H1 (cell line): ENCODE measurements at regions not wholly inside any gene's neighbourhood (a gene's known extent, or its start where the extent isn't known, plus 50 kb on each side); places are given as distances from the start of the nearest gene placed in this dataset.

ENCODE experiments used
- CTCF ChIA-PET: fragments of 300-600 bp; sonication (Branson Sonifier 250); formaldehyde crosslinking; loops from one replicate; lab custom pipeline; 2021; ENCODE audit not compliant: partially characterized antibody; lab: Charles Lee
- POLR2A ChIA-PET: fragments of 300-600 bp; sonication (Branson Sonifier 250); formaldehyde crosslinking; loops from one replicate; lab custom pipeline; 2021; ENCODE audit warnings: inconsistent platforms; ENCODE audit not compliant: partially characterized antibody; lab: Charles Lee
- DNase-seq, 2 experiments: peaks; one replicate each; pipeline versions ENCODE4 v3.0.0 to v3.0.0-alpha.2; 2010 to 2022; ENCODE audit warnings: low spot score in 2 of 2, low read depth in 1 of 2, mixed read lengths in 1 of 2
- FAIRE-seq: peaks from 2 replicates; lab custom pipeline; 2011; peaks lifted over from hg19 to GRCh38; lab: Jason Lieb, UNC
- H2AFZ ChIP-seq: 2 replicates; pipeline ENCODE4 v1.8.1; 2012; ENCODE audit warnings: low read length, inconsistent platforms
- H2AK5ac ChIP-seq: 2 replicates; pipeline ENCODE4 v1.6.1; 2013; ENCODE audit warnings: low read depth, low read length
- H2BK120ac ChIP-seq: replicated peaks from 2 replicates; pipeline ENCODE3; 2013; ENCODE audit warnings: low read depth, low read length, inconsistent platforms
- H2BK12ac ChIP-seq: 2 replicates; pipeline ENCODE4 v1.6.1; 2013; ENCODE audit warnings: low read depth, low read length
- H2BK15ac ChIP-seq: 2 replicates; pipeline ENCODE4 v1.6.1; 2013; ENCODE audit warnings: low read length
- H2BK20ac ChIP-seq: 2 replicates; pipeline ENCODE4 v1.6.1; 2013; ENCODE audit warnings: low read length
- H2BK5ac ChIP-seq: 2 replicates; pipeline ENCODE4 v1.6.1; 2013; ENCODE audit warnings: low read depth, low read length
- H3K14ac ChIP-seq: 2 replicates; pipeline ENCODE4 v1.6.1; 2013; ENCODE audit warnings: inconsistent platforms; ENCODE audit not compliant: insufficient read length
- H3K18ac ChIP-seq: 2 replicates; pipeline ENCODE4 v1.6.1; 2013; ENCODE audit warnings: low read length; ENCODE audit errors: extremely low read depth
- H3K23ac ChIP-seq: 2 replicates; pipeline ENCODE4 v1.6.1; 2013; ENCODE audit warnings: inconsistent platforms; ENCODE audit not compliant: insufficient read length
- H3K23me2 ChIP-seq: 2 replicates; pipeline ENCODE4 v1.6.1; 2013; ENCODE audit warnings: low read depth, low read length
- H3K27ac ChIP-seq: 2 replicates; pipeline ENCODE4 v1.6.1; 2011; ENCODE audit warnings: low read depth, low read length, inconsistent platforms
- H3K27me3 ChIP-seq, 4 experiments: replicated peaks in 1 of 4; 1 replicate in 1 of 4; 2 replicates in 3 of 4; pipeline versions ENCODE4 v1.6.1 to v1.8.1; 2011 to 2013; ENCODE audit warnings: low read length in 3 of 4, mild to moderate bottlenecking in 3 of 4, inconsistent platforms in 2 of 4, mixed read lengths in 2 of 4, moderate library complexity in 1 of 4; ENCODE audit not compliant: control insufficient read depth in 3 of 4, insufficient read depth in 3 of 4; ENCODE audit errors: extremely low read depth in 1 of 4
- H3K36me3 ChIP-seq, 4 experiments: 2 replicates each; pipeline versions ENCODE4 v1.6.1 to v1.8.1; 2011 to 2013; ENCODE audit warnings: mild to moderate bottlenecking in 4 of 4, low read length in 3 of 4, moderate library complexity in 2 of 4, control low read depth in 1 of 4, inconsistent platforms in 1 of 4; ENCODE audit not compliant: insufficient read depth in 4 of 4, control insufficient read depth in 2 of 4
- H3K4ac ChIP-seq: replicated peaks from 2 replicates; pipeline ENCODE3; 2013; ENCODE audit warnings: low read length, low read depth, mixed read lengths, inconsistent platforms; ENCODE audit not compliant: insufficient read length
- H3K4me1 ChIP-seq, 4 experiments: replicated peaks in 1 of 4; 1 replicate in 1 of 4; 2 replicates in 3 of 4; pipeline versions ENCODE4 v1.6.1 to v1.8.1; 2011 to 2013; ENCODE audit warnings: low read length in 3 of 4, inconsistent platforms in 2 of 4, mixed read lengths in 1 of 4; ENCODE audit not compliant: insufficient read depth in 4 of 4, control insufficient read depth in 3 of 4
- H3K4me2 ChIP-seq, 2 experiments: 2 replicates each; pipeline versions ENCODE4 v1.6.1 to v1.8.1; 2011 to 2013; ENCODE audit warnings: low read depth in 2 of 2, low read length in 2 of 2, control low read depth in 1 of 2, inconsistent platforms in 1 of 2, mild to moderate bottlenecking in 1 of 2; ENCODE audit not compliant: insufficient read depth in 1 of 2
- H3K4me3 ChIP-seq, 4 experiments: fragments of 200-600, 300-600 bp in 1 of 4; sonication (generic), shearing (Covaris generic), sonication (Bioruptor Twin) in 1 of 4; 2 replicates each; pipeline versions ENCODE4 v1.5.1 to v1.8.1; 2011 to 2016; ENCODE audit warnings: low read length in 4 of 4, low read depth in 3 of 4, control low read depth in 2 of 4, inconsistent platforms in 2 of 4, mild to moderate bottlenecking in 2 of 4, mixed read lengths in 1 of 4, moderate library complexity in 1 of 4; ENCODE audit not compliant: insufficient read depth in 2 of 4; ENCODE audit errors: extremely low read depth in 1 of 4
- H3K56ac ChIP-seq: replicated peaks from 2 replicates; pipeline ENCODE3; 2013; ENCODE audit warnings: low read depth, mild to moderate bottlenecking, mixed read lengths, low read length, inconsistent platforms; ENCODE audit not compliant: insufficient read length
- H3K79me1 ChIP-seq: 2 replicates; pipeline ENCODE4 v1.6.1; 2013; ENCODE audit warnings: low read depth, low read length, control low read depth
- H3K79me2 ChIP-seq, 2 experiments: 2 replicates each; pipeline versions ENCODE4 v1.6.1 to v1.8.1; 2012 to 2013; ENCODE audit warnings: low read length in 2 of 2, mild to moderate bottlenecking in 2 of 2, inconsistent platforms in 1 of 2; ENCODE audit not compliant: insufficient read depth in 2 of 2, control insufficient read depth in 1 of 2
- H3K9ac ChIP-seq, 4 experiments: replicated peaks in 1 of 4; 1 replicate in 1 of 4; 2 replicates in 3 of 4; pipeline versions ENCODE4 v1.6.1 to v1.8.1; 2011 to 2013; ENCODE audit warnings: low read depth in 3 of 4, low read length in 3 of 4, control low read depth in 2 of 4, mild to moderate bottlenecking in 2 of 4, moderate library complexity in 2 of 4, inconsistent platforms in 1 of 4; ENCODE audit errors: extremely low read depth in 1 of 4
- H3K9me3 ChIP-seq, 2 experiments: 2 replicates each; pipeline versions ENCODE4 v1.6.1 to v1.8.1; 2012 to 2013; ENCODE audit warnings: mild to moderate bottlenecking in 2 of 2, moderate library complexity in 2 of 2, control low read depth in 1 of 2, inconsistent platforms in 1 of 2, low read depth in 1 of 2, low read length in 1 of 2, mixed read lengths in 1 of 2; ENCODE audit not compliant: insufficient read depth in 2 of 2
- H4K20me1 ChIP-seq, 2 experiments: replicated peaks in 1 of 2; 2 replicates each; pipeline versions ENCODE3 to v1.8.1; 2011 to 2013; ENCODE audit warnings: inconsistent platforms in 2 of 2, low read length in 2 of 2, mild to moderate bottlenecking in 1 of 2; ENCODE audit not compliant: insufficient read depth in 2 of 2, control insufficient read depth in 1 of 2
- H4K5ac ChIP-seq: 2 replicates; pipeline ENCODE4 v1.6.1; 2013; ENCODE audit warnings: low read length, low read depth, mixed read lengths, inconsistent platforms; ENCODE audit not compliant: insufficient read length
- H4K8ac ChIP-seq: 2 replicates; pipeline ENCODE4 v1.8.0; 2013; ENCODE audit warnings: mild to moderate bottlenecking, moderate library complexity, low read length, inconsistent platforms; ENCODE audit not compliant: insufficient read depth; ENCODE audit errors: extremely low read depth
- H4K91ac ChIP-seq: replicated peaks from 2 replicates; pipeline ENCODE3; 2013; ENCODE audit warnings: low read length, mixed read lengths, inconsistent platforms; ENCODE audit not compliant: insufficient read length
- BRCA1 ChIP-seq: IDR thresholded peaks from 2 replicates; pipeline ENCODE4 v1.6.1; 2012; ENCODE audit warnings: low read depth, low read length, improper control_type of control experiment
- CBX8 ChIP-seq: fragments of 300-800, 300-1000 bp; sonication (generic); IDR thresholded peaks from 2 replicates; pipeline ENCODE4 v1.7.1; 2016; ENCODE audit warnings: low read depth, low read length, borderline replicate concordance
- GABPA ChIP-seq: IDR thresholded peaks from 2 replicates; pipeline ENCODE4 v1.6.1; 2011; ENCODE audit warnings: mild to moderate bottlenecking, low read length, moderate library complexity, borderline replicate concordance; ENCODE audit not compliant: insufficient read depth
- KDM1A ChIP-seq: fragments of 200-600, 300-600 bp; sonication (generic); IDR thresholded peaks from 2 replicates; pipeline ENCODE4 v1.7.1; 2016; ENCODE audit warnings: mild to moderate bottlenecking, low read length, borderline replicate concordance
- RBBP5 ChIP-seq: IDR thresholded peaks from 2 replicates; pipeline ENCODE4 v1.7.1; 2012; ENCODE audit warnings: low read depth, mild to moderate bottlenecking, inconsistent platforms, low read length, moderate library complexity, borderline replicate concordance
- WGBS, 2 experiments: shearing (Covaris generic) in 1 of 2; methylation state at CpG; one replicate each; pipeline versions ENCODE4 v1.1.6 to v1.1.7; 2013 to 2015; ENCODE audit warnings: low lambda C conversion rate in 2 of 2, mixed read lengths in 2 of 2, inconsistent platforms in 1 of 2, low coverage in 1 of 2, missing lambda C conversion rate in 1 of 2; ENCODE audit not compliant: insufficient replicate concordance in 2 of 2, insufficient coverage in 1 of 2, insufficient read length in 1 of 2; ENCODE audit errors: extremely low coverage in 1 of 2, missing lambda C conversion rate in 1 of 2; 5-methylcytosine and 5-hydroxymethylcytosine counted together

GRCh38 chr11:91707652-91708482 lies 516.8 kb upstream of the FAT3 start:
- Histone ChIP-seq H4K20me1 (no peaks in the 10 kb centered on the region), H3K36me3 (no peaks in the 10 kb centered on the region), H3K27ac (no peak overlapping the region), H2BK20ac (no peak overlapping the region), H3K9ac (no peak overlapping the region), H4K8ac (no peak overlapping the region), H2BK15ac (no peak overlapping the region), H3K4ac (no peak overlapping the region), H3K27me3 (no peaks in the 10 kb centered on the region), H4K91ac (no peak overlapping the region), H3K56ac (no peak overlapping the region), H3K79me2 (no peaks in the 10 kb centered on the region), H3K79me1 (no peaks in the 10 kb centered on the region), H3K14ac (no peak overlapping the region), H3K4me2 (no peak overlapping the region), H3K9me3 (no peaks in the 10 kb centered on the region), H4K5ac (no peak overlapping the region), H2AK5ac (no peak overlapping the region), H3K18ac (no peak overlapping the region), H3K23ac (no peak overlapping the region), H3K23me2 (no peaks in the 10 kb centered on the region), H3K4me1 (no peaks in the 10 kb centered on the region), H2AFZ (0 out of 2 replicates have a peak overlapping the region, but pooled peaks have one; percentile 30), H2BK120ac (no peak overlapping the region), H2BK12ac (no peak overlapping the region), H2BK5ac (no peak overlapping the region), H3K4me3 (no peak overlapping the region)
- CTCF ChIA-PET = interaction anchor here (0.6 to 0.8 kb wide), 2 partner anchors 11 to 82 kb away, joined by 3 read pairs; no protein-coding TSS in a partner anchor
- no peak for FAIRE-seq
- POLR2A ChIA-PET = no interaction called here
- TF ChIP-seq CBX8 (no peak), BRCA1 (no peak), RBBP5 (no peak), GABPA (no peak), KDM1A (no peak)
- 97% methylated on average over 2 of the region's 2 CpGs; no CpG with 5 or more reads in 1 of the 2 experiments for WGBS, 2 experiments
- DNase-seq = no peak
